AG09319 (cell line): ENCODE measurements at regions not wholly inside any gene's neighbourhood (a gene's known extent, or its start where the extent isn't known, plus 50 kb on each side); places are given as distances from the start of the nearest gene placed in this dataset.

Experiments used
- DNase-seq: peaks from one replicate; pipeline ENCODE4 v3.0.0-alpha.2; 2010; ENCODE audit warnings: low read depth; ENCODE audit errors: extremely low read depth
- TF ChIP-seq, protein P1 (sequence below): IDR thresholded peaks from 2 replicates; pipeline ENCODE4 v1.5.1; 2011; ENCODE audit warnings: low read depth, mild to moderate bottlenecking, inconsistent platforms, low read length, moderate library complexity

DNA sequence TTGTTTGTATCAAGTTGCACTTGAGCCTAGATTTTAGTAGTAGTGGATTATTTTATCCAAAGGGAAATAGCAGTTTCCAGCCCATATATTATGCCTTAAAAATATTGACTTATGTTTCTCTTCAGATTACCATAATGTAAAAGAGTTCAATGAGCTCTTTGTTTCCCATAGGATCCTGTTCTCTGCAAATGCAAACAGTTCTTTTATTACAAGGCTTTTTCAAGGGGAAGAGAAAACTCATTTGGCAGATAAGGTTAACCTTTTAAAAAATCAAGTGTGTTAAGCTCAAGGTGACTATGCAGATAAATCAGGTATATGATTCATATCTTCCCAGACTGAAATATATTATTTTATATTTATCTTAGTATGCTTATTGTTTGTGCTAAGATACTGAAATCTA lies 961.2 kb upstream of the SPRY2 start:
- TF ChIP-seq, protein P1, sequence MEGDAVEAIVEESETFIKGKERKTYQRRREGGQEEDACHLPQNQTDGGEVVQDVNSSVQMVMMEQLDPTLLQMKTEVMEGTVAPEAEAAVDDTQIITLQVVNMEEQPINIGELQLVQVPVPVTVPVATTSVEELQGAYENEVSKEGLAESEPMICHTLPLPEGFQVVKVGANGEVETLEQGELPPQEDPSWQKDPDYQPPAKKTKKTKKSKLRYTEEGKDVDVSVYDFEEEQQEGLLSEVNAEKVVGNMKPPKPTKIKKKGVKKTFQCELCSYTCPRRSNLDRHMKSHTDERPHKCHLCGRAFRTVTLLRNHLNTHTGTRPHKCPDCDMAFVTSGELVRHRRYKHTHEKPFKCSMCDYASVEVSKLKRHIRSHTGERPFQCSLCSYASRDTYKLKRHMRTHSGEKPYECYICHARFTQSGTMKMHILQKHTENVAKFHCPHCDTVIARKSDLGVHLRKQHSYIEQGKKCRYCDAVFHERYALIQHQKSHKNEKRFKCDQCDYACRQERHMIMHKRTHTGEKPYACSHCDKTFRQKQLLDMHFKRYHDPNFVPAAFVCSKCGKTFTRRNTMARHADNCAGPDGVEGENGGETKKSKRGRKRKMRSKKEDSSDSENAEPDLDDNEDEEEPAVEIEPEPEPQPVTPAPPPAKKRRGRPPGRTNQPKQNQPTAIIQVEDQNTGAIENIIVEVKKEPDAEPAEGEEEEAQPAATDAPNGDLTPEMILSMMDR = no peak
- DNase-seq = no peak

DNA sequence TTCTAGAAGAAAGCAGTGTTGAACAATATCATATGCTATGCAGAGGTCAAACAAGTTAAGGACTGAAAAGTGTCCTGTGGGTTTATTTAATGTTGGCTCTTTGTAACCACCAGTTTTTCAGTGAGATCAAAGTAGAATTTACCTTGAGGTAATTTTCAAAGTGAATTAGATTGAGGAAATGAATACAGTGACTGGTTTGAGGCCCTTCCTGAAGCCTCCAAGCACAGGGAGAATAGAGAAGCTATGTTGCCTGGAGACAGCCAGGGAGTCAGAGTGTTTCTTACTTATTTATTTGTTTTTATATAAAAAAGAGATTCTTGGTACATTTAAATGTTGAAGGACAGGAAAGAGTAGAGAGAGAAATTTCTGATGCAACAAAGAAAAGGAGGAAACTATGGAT lies 954.3 kb upstream of the SPRY2 start:
- TF ChIP-seq, protein P1 = no peak
- no peak for DNase-seq

DNA sequence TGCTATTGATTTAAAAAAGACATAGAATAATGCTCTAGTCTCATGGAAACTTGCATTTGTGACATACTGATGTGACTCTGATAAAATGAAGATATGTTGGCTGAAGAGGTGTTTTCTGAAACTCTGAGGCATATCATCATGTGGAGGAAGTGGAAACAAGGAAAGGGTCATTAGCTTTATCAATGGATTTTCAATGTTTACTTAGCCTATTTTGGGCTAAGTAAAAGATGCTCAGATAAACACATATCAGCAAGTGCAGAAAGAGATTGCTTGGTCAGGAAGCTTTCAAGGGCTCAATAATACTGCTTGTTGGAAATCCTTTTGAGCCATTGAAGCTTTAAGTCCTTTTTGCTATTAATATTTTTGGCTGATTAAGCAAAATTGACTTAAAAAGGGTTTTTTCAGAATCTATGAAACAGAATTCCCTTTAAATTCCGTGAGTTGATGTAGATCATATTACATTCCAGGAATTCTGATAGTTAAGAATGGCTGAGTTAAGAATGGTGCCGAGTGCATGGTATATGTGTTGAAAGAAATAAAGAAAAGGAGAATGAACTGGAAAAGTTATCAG lies 952.8 kb upstream of the SPRY2 start:
- no peak for DNase-seq
- TF ChIP-seq, protein P1 = no peak

DNA sequence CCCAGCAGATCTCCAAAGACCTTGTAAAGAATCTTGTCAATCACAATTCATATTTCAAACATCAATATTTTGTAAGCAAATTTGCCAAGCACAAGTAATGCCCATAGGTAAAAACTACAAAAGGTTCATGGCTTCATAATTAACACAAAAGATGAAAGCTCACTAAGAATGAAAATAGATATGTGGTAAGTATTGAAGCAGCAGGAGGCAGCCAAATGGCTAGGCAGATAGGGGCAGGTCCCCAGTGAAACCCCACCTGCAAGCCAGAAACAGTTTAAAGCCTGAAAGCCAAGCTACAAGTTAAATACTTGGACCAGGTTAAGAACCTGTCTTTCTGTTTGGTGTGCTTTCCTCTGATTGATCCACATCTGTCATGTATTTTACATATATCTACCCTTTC lies 942.6 kb upstream of the SPRY2 start:
- DNase-seq = no peak
- TF ChIP-seq, protein P1 = no peak

DNA sequence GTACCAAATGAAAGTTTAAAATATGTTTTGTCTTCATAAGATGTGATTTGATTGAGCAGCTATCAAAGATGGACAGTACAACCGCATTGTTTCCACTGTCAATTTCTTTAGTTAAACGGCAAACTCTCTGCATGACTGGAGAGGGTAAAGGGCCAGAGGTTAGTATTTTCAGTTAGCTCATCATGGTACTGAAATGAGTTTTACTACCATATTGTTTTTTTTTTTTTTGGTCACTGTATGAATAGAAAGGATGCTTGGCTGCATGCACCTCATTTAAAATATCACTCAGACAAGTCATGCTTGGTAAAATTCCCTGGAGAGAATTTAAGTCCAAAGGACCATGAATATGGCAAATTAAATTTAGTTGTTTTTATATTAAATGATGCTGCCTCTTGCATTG lies 942.1 kb upstream of the SPRY2 start:
- no peak for DNase-seq
- TF ChIP-seq, protein P1 = no peak

DNA sequence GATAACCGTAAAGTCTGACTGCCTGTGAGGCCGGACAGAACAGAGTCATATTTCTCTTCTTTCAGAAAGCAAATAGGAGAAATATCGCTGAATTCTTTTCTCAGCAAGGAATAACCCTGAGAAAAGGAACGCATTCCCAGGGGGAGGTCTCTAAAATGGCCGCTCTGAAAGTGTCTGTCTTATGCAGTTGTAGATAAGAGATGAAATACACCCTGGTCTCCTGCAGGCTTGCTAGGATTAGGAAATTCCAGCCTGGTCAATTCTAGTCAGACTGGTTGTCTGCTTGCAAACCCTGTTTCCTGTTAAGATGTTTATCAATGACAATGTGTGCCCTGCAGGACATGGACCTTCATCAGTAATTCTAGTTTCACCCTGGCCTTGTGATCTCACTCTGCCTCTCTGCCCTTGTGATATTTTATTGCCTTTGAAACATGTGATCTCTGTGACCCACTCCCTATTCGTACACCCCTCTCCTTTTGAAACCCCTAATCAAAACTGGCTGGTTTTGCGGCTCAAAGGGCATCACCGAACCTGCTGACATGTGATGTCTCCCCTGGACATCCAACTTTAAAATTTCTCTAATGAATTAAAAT lies 934.8 kb upstream of the SPRY2 start:
- TF ChIP-seq, protein P1 = no peak
- no peak for DNase-seq

DNA sequence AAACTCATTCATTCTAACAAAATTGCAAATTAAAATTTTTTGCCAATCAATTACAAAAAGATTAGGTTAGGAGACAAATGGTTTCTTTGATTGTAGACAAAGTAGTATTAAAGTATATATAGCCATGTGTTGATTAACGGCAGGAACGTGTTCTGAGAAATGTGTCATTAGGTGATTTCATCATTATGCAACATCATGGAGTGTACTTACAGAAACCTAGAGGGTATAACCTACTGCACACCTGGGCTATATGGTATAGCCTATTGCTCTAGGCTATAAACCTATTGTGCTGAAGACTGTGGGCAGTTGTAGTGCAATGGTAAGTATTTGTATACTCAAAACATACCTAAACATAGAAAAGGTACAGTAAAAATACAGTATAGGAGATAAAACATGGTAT lies 906.8 kb upstream of the SPRY2 start:
- no peak for DNase-seq
- TF ChIP-seq, protein P1 = no peak
